Panc1 (cell line): ENCODE measurements at regions not wholly inside any gene's neighbourhood (a gene's known extent, or its start where the extent isn't known, plus 50 kb on each side); places are given as distances from the start of the nearest gene placed in this dataset.

Experiments used
- SIN3A ChIP-seq: IDR thresholded peaks from 2 replicates; pipeline ENCODE4 v1.6.1; 2012; ENCODE audit warnings: low read depth, mild to moderate bottlenecking, low read length, moderate library complexity, borderline replicate concordance; ENCODE audit not compliant: insufficient read depth
- TF ChIP-seq, protein P1 (sequence below): fragments of 450-650 bp; IDR thresholded peaks from 2 replicates; pipeline ENCODE4 v1.5.1; 2017; ENCODE audit warnings: mild to moderate bottlenecking

DNA sequence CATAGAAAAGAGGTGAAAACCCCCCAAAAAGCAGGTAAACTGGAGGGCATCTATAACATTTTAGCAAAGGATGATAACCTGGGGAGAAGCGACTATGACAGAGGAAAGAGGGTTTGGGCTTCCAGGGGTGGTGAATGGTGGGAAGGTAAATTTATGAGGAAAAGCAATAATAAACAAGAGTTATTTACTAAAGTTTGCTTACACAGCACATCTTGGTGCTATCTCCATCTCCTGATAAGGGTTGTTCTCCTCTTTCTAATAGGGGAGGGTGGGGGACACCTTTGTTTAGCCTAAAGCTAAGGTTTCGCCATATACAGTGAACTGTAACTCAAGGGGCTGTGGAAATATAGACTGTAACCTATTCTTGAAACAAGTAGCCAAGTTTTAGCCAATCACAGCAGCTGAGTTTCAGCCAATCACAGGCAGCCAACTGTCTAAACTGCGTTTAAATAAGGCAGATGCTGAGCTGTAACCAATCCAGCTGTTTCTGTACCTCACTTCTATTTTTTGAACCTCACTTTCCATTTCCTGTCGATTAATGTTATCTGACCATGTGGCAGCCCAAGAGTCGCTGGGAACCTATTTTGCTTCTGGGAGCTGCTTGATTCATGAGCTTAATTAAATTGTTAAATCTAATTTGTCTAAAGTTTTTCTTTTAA lies 191.8 kb downstream of the MAP2K6 start:
- TF ChIP-seq, protein P1, sequence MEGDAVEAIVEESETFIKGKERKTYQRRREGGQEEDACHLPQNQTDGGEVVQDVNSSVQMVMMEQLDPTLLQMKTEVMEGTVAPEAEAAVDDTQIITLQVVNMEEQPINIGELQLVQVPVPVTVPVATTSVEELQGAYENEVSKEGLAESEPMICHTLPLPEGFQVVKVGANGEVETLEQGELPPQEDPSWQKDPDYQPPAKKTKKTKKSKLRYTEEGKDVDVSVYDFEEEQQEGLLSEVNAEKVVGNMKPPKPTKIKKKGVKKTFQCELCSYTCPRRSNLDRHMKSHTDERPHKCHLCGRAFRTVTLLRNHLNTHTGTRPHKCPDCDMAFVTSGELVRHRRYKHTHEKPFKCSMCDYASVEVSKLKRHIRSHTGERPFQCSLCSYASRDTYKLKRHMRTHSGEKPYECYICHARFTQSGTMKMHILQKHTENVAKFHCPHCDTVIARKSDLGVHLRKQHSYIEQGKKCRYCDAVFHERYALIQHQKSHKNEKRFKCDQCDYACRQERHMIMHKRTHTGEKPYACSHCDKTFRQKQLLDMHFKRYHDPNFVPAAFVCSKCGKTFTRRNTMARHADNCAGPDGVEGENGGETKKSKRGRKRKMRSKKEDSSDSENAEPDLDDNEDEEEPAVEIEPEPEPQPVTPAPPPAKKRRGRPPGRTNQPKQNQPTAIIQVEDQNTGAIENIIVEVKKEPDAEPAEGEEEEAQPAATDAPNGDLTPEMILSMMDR: no peak
- no peak for TF ChIP-seq SIN3A
